Inflammatory macrophage treated with lipopolysaccharide for 4 hours (primary cell): ENCODE measurements at regions not wholly inside any gene's neighbourhood (a gene's known extent, or its start where the extent isn't known, plus 50 kb on each side); places are given as distances from the start of the nearest gene placed in this dataset.

ENCODE experiments used
- DNase-seq: peaks from one replicate; pipeline ENCODE4 v3.0.0-alpha.2; 2020

DNA sequence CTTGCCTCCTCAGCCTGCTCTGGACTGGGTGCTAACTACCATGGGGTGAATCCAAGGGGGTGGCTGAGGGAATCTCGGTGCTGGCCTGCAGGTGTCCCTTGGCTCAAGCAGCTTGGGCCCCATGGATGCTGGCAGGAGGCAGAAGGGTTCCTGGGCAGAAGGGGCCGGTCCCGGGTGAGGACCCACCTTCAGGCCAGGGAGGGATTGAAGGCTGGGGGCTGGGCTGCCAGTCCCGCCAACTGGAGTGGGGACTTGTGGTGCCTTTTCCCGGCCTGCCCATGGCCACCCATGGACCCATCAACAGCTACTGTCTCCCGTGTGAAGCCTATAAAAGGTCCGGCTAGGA lies 550.1 kb downstream of the SLC6A15 start:
- DNase-seq: no peak

DNA sequence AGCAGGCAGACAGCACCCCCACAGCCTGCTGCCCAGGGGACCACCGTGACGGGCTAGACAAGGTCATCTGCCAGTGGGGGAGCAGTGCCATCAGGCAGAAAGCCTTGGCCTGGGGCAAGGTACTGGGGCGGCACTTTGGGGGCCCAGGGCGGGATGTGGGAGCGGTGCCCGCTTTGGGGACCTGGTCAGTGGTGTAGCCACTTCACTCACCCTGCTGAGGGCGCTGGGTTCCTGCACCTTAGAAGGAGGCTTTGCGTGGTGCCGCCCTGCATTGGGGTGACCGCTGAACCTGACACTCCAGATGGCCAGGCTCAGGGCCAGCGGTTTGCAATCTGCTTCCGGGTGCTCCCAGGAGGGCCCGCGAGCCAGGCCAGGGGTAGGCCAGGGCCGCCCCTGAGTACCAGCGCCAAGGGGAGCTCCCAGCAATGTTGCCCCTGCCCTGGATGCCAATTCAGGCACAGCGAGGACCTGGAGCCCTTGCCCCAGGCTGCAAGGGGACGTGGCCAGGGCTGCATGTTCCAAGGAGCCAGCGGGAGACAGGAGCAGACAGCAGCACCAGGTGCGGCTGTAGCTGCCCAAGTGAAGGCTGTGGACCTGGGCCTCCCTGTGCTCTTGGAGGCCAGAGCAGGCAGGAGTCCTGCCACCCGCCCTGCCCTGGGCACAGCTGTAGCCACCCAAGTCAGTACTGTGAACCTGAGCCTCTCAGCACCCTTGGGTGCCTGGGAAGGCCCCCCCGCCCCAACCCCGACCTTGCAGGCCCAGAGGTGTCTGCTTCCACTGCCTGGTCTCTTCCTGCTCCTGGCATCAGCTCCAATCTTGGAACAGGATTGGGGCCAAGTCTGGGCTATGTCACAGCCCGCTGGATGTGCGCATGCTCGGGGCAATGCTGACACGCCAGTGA lies 550.7 kb downstream of the SLC6A15 start:
- DNase-seq: no peak

DNA sequence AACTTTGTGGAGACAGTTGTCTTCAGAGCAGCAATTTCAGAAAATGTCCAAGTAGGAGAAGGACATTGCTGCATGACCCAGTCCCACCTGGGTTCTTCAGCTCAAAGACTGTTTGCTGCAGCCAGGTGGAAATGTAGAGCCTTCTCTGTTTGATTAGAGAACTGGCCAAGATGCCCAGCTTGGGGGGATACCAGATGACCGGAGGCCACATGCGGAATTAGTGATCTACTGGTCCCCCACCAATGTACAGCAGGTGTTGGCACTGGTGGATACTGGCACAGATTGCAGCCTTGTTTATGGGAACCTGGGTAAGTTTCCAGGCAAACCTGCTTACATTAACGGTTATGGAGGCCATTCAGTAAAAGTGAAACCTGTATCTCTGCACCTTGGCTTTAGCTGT lies 555.3 kb downstream of the SLC6A15 start:
- no peak for DNase-seq

DNA sequence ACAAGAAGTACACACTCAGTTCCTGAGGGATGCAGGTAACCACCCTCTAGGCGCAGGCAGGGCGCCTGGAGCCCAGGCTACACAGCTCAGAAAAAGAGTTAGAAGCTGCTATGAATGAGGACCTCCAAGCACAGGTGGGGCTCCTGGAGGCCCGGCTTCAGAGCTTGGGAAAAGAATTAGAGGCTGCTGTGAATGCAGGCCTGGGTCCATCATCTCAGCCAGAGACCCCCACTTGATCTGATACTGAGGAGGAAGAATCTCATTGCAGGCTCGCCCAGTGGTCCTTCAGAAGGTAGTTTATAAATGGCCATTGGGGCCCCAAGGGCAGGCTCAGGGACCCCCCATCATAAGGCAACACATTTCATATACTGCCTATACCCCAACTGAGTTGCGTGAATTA lies 556.4 kb downstream of the SLC6A15 start:
- no peak for DNase-seq

DNA sequence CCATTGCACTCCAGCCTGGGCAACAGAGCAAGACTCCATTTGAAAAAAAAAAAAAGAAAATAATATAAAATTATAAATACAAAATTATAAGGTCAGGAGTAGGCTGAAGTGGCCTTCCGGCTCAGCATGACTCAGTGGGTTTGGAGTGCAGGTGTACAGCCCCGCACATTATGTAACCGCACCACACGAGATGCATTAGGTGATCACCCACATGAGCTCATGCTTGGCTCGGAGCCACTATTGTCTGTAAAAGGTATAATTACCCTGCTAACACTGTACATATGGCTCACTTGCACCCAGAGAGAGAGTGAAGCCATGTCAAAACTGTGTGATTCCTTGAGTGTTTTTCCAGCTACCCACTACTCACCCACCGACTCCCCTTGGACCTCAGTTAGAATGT lies 557.0 kb downstream of the SLC6A15 start:
- no peak for DNase-seq

DNA sequence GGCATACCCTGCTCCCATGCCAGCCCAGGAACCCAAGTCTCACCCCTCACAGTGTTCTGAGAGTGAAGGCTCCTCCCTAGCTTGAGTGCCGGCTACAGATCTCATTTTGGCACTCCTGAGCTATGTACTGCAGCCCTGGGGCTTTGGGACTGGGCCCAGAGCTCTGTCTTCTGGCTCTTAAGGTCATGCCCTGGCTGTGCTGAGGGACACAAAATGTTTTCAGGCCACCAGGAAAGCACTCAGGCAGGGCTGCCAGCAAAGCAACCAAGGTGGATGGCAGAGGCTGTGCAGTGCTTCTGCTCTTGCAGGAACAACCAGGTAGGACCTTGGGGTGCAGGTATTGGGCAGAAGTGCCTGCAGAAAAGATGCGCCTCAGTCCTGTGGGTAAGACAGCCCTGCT lies 564.0 kb downstream of the SLC6A15 start:
- no peak for DNase-seq

DNA sequence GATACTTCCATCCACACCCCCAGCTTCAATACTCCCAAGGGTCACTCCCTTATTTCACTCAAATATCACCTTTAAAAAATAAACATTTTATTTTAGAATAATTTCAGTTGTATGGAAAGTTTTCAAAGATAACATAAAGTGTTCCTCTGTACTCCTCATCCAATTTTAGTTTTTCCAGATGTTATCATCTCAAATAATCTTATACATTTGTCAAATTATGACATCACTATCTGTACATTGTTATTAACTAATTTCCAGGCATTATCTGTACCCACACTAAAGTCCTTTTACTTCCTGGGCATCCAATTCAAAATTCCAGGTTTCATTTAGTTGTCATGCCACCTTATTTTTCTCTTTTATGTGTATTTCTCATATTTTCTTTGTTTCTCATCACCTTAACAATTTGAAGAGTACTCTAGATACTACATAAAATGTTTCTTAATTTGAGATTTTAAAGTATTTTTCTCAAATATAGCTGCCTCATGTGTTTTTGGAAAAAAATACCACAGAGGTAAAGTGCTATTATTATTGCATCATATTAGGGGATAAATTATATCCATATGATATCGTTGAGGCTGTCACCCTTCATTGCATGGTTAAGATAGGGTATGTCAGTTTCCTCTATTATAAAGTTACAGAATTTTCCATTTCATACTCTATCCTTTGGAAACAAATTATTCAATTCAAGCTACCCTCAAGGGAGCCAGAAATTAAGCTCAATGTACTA lies 571.0 kb downstream of the SLC6A15 start:
- DNase-seq: no peak

DNA sequence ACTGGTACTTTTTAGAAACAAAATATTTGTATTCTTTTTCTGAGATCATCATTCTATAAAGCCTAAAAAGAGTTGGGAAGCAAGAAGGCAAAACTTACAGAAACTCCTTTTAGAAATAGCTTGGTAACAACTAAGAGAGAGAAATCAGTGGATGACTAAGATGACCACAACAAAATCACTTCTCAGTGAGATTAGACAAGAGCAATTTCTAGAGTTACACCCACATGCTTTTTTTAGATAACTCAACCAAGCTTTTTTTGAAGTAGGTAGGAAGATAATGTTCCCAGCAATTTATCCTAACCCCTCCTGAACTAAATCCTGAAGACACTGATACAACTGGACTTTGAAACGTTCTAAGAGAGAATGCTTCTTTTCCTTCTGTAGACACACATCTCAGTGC lies 576.4 kb downstream of the SLC6A15 start:
- DNase-seq: no peak

DNA sequence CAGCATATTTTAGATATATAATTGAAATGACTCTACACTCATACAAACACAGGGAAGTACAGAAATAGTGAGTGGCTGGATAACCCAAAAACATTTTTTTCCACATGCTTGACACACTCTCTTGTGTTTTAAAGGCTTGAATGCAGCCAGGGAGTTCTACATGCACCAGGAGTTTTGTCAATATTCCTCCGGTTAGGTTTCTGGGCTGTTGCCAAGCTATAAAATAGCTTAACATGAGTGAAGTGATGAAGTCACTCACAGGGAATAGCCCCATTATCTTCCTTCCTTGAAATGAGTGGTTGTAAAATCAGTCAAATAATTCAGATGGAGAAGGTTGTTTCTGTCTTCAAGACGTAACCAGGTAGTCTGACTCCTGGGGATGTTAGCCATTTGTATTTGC lies 582.7 kb downstream of the SLC6A15 start:
- DNase-seq: no peak

DNA sequence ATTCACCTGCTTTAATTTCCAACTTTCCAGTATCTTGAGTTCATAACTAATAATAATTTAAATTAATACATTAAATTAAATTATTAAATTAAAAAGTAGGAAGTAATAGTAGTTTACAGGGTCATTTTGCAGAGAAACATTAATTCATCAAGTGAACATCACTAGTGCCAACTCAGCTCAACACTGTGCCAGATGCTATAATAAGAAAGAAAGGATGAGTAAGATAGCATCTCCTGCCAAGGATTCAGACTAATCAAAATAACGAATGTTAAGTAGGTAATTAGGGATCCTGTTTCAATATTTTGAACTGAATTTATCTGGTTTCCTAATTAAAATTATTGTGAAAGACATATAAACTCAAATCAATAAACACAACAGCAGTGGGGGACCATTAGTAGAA lies 596.7 kb downstream of the SLC6A15 start:
- no peak for DNase-seq

DNA sequence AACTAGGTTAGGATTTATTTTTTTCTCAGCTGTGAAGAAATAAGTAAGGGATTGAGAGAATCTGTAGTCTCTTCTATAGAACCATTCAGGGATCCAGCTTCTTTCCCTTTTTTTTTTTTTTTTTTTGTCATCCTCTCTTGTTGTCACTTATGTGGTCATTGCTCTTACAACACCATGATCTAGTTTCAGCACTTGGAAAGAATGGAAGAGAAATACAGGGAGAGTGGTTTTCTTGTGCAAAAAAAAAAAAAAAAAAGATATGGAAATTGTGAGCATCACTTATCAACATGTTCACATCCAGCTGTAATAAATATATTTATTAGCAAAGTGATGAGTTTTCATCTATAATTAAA lies 599.3 kb downstream of the SLC6A15 start:
- DNase-seq: no peak

DNA sequence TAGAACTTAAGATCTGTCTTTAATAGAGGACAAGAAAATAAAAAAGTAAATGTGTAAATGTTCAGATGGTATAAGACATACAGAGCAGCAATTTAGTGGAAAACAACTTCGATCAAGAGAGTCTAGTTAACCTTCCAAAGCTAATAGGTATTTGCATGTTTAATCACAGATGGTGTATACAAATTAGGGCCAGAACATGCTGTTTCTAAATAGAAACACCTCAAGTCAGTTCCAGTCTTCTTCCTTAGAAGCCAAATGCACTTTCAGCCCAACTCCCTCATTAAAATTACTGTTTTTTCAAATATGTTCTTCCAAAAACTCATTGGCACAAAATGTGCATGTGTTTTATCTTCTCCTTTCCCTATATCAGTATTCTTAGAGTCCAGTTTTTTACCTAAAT lies 604.4 kb downstream of the SLC6A15 start:
- DNase-seq: no peak

DNA sequence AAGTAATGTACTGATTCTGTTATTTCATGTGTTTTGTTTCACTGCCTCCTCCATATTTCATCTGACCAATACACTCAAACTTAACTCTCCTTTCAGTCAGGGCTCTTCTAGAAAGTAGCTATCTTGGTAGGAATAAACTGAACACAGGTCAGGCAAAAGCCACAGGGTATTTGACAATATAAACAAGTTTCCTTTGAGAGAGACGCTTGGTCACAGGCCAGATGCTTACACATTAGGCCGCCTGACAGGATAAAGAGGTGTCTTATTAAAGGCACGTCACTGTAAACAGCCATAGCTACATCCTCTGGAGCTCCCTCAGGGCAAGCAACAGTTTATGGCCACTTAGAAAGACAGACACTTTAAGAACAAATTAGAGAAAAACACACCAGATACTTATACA lies 607.5 kb downstream of the SLC6A15 start:
- DNase-seq: no peak

DNA sequence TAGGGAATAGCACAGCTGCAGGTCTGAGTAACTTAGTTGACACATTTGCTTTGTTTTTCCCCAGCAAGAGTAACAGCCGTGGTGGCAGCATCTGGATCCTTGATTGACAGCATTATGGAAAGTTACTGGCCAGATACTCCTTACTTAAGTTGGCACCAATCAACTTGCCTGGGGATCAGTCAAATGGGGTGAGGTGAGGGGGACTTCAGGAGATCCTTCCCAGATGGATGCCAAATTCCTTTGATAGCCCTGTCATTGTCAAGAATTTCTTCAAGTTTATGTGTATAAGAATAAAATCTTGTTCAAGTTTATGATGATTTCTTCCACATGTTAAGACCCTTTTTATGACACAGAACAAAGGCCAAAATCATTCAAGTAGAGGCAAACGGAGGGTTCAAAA lies 618.4 kb downstream of the SLC6A15 start:
- no peak for DNase-seq

DNA sequence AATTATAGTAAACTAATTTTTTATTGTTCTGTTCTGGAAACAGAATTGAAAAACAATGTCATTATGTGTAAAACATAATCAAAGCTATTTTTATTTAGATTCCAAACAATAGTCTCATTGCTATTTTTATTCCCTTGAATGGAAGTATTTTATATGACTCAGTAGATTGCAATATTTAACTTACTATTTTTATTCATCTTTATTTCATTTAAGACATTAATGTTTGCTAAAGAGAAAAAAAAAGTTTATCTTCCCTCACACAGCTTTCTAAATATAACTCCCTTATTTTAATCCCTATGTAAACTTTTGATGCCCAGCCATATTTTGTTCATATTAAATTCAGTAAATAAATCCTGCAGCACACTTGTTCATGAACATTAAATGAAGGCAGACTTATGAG lies 622.4 kb downstream of the SLC6A15 start:
- no peak for DNase-seq

DNA sequence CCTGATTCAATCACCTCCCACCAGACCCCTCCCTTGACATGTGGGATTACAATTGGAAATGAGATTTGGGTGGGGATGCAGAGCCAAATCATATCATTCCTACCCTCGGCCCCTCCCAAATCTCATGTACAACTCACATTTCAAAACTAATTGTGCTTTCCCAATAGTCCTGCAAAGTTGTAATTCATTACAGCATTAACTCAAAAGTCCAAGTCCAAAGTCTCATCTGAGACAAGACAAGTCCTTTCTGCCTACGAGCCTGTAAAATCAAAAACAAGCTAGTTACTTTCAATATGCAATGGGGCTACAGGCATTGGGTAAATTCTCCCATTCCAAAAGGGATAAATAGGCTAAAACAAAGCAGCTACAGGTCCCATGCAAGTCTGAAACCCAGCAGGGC lies 634.6 kb downstream of the SLC6A15 start:
- no peak for DNase-seq

DNA sequence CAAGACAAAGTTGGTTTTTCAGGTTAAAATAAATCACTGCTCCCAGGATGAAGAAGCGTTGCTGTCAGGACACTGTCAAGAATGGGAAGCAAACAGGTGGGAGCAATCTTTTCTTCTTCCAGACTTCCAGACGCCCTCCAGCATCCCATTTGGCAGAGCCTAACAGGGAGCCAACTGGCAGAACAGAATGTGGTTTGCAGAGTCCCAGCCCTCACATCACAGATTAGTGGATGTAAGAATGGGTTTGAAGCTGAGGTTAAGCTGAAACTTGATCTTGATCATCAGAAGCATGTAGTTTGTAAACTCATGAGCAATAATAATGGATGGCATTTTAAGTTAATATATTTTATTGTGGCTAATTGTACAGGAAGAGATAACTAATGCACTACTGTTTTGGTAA lies 636.4 kb downstream of the SLC6A15 start:
- DNase-seq: no peak

DNA sequence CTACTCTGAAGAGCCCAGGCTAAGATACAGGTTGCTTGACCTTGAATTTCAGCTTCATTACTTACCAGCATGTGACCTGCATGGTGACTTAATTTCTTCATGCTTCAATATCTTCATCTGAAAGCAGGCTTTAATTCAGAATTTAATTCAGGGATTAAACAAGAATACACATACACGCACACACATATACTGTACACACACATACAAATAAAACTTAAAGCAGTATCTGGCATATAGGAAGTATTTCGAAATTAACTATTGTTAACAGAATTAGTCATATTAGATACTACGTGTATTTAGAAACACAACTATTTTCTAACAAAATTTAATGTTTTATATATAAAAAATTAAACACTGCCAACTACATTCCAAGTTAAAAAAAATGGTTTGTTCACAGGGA lies 640.3 kb downstream of the SLC6A15 start:
- no peak for DNase-seq

DNA sequence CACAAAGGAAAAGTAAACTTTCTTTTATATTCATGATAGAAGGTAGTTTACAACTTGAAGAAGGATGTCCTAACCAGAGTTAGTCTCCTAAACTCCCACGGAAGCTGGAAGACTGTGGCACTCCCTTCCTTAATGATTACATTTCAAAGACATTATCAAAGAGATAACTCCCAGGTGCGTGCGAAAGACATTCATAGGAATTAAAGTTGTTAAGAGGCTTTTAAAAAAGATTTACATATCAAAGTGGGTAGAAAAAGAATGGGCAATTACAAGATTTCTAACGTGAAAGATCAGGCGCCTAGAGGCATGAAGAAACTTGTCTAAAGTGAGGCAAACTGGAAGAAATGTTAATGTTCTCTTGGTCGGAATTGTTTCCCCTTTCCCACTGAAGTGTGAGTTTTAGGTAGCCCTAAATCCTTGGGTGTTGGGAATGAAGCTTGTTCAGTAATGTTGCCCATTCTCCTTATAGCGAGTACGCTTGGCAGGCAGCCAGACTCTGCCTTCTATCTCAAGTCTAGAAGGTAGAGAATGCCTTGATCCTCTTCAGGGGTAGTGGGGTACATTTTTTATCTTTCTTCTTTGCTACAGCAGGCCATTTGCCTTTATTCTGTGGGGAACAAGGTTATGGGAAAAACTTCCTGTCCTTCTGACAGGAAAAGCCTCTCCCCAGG lies 642.0 kb downstream of the SLC6A15 start:
- DNase-seq: no peak

DNA sequence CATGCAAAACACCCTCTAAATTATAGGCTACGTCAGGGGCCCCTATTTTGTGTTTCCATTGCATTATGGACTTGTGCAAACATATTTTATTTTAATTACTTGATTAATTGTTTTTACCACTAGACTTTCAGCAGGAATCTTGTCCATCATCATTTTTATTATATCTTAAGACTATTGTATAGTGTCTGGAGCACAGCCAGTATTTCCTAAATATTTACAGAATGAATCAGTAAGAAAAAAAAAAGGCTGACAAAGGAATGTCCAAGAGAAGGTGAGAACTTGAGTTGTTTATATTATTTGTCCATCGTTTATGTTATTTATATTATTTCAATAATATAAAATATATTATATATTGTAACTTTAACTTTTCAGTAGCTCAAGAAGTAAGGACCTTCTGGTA lies 664.7 kb downstream of the SLC6A15 start:
- DNase-seq: no peak

DNA sequence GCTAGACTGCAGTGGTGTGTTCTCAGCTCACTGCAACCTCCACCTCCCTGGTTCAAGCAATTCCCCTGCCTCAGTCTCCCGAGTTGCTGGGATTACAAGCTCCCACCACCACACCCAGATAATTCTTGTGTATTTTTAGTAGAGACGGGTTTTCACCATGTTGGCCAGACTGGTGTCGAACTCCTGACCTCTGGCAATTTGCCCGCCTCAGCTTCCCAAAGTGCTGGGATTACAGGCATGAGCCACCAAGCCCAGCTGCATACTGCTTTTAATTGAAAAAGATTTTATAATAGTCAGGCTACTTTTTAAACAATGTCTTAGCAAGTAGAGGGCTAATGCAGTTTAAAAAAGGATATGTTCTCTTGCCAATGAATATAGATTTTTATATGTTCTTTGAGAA lies 668.9 kb downstream of the SLC6A15 start:
- DNase-seq: no peak

DNA sequence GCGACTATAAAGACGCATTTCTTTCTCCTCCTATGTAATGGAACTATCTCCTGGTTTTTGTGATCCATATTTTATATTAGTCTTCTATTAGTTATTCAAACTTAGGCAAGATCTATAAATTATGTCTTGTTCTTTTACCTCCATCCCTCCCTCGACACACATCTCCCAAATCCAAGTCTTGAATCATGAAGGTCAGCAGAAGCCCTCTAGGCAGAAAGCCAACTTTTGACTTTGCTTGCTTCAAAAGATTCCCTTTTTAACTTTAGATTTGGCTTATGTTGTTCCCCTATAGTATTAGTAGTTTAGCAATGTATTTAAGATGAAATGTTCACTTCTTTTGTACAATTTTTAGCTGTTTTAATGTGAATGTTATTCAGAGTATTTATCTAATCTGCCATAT lies 689.8 kb downstream of the SLC6A15 start:
- no peak for DNase-seq

DNA sequence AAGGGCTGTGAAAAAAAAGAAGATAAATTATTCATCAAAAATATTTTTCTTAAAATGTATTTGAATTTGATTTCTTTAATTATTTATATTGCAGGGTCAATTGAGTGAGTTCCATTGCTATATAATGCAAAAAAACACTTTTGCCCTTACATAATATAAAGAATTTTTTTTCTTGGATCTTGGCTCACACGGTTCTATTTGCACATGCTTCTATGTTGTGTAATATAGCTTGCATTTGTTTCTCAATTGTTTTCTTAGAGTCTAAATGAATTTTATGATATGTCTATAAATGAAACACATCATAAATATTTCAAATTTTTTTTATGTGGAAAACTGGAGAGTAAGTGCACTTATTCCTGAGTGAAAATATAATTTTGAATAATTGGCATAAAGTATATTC lies 694.2 kb downstream of the SLC6A15 start:
- DNase-seq: no peak

DNA sequence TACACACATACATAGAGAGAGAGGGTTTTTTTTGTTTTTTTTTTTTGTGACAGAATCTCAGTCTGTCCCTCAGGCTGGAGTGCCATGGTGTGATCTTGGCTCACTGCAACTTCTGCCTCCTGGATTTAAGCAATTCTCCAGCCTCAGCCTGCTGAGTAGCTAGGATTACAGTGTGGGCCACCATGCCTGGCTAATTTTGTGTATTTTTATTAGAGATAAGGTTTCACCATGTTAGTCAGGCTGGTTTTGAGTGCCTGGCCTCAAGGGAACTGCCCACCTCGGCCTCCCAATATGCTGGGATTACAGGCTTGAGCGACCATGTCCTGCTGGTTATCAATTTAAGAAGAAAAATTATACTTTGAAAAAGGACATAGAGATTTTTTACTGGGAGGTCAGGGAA lies 710.6 kb downstream of the SLC6A15 start:
- no peak for DNase-seq
